ENCODE measurements at regions not wholly inside any gene's neighbourhood (a gene's known extent, or its start where the extent isn't known, plus 50 kb on each side); places are given as distances from the start of the nearest gene placed in this dataset.
"Not testable (repeated sequence)": the region's sequence is repeated elsewhere in the genome, so short reads cannot be mapped to it uniquely, and the experiment has no call there.

- not testable (repeated sequence) for TF ChIP-seq CTCF (conservative IDR thresholded peaks at IDR 0.05; ENCODE audit: low read depth, low read length); EZH2 (IDR thresholded peaks at IDR 0.05; ENCODE audit: borderline replicate concordance, low read depth, low read length, poor library complexity, severe bottlenecking)
Measured at GRCh38 chr1:65554086-65554764, 133.8 kb downstream of the LEPR start.

Measured in A673 (cell line).